ENCODE measurements at regions not wholly inside any gene's neighbourhood (a gene's known extent, or its start where the extent isn't known, plus 50 kb on each side); places are given as distances from the start of the nearest gene placed in this dataset.

DNA sequence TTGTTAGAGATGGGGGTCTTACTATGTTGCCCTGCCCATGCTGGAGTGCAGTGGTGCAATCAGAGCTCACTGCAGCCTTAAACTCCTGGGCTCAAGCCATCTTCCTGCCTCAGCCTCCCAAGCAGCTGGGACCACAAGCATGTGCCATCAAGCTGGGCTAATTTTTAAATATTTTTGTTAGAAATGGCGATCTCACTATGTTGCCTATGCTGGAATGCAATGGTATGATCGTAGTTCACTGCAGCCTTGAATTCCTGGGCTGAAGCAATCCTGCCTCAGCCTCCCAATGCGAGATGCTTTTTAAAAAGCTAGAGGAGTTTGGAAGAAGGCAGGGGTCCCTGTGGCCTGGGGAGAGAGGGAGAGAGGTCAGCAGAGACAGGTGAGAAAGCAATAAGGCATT, 600.1 kb upstream of the AUTS2 start:
- TF ChIP-seq CTCF (IDR thresholded peaks at IDR 0.05): no peak
- TF ChIP-seq POLR2AphosphoS5 (IDR thresholded peaks at IDR 0.05): no peak
- TF ChIP-seq POLR2A (IDR thresholded peaks at IDR 0.05): no peak
